Fibroblast of pulmonary artery (primary cell): ENCODE measurements at regions not wholly inside any gene's neighbourhood (a gene's known extent, or its start where the extent isn't known, plus 50 kb on each side); places are given as distances from the start of the nearest gene placed in this dataset.
"Not testable (repeated sequence)": the region's sequence is repeated elsewhere in the genome, so short reads cannot be mapped to it uniquely, and the experiment has no call there.

Source experiments
- DNase-seq: peaks from one replicate; pipeline ENCODE4 v3.0.0-alpha.2; 2010; ENCODE audit warnings: low read depth
- H3K4me3 ChIP-seq: replicated peaks from 2 replicates; pipeline ENCODE4 v1.5.1; 2011; ENCODE audit warnings: low read depth, mild to moderate bottlenecking, control low read depth, low read length, moderate library complexity
- TF ChIP-seq, protein P1 (sequence below): IDR thresholded peaks from 2 replicates; pipeline ENCODE4 v1.5.1; 2011; ENCODE audit warnings: mild to moderate bottlenecking, control low read depth, low read length, inconsistent platforms; ENCODE audit errors: missing control alignments

DNA sequence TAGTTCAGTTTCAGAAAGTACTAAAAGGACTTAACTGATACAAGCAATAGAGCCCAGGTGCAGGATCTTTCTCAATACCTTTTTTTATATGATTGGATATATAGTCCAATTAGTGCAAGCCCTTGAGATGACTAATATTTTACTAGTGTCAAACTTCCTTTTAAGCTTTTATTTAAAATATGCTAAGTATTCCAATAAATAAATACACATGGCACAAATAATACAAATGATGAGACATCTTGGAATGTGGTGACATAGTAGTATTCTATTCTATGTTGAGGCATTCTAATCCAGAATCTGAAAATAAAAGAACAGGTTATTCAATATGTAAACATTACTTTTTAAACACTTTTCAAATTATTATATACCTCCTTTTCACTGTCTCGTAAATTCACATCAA, 670.0 kb downstream of the SI start:
- no peak overlapping the region for H3K4me3 ChIP-seq
- DNase-seq: no peak
- TF ChIP-seq, protein P1, sequence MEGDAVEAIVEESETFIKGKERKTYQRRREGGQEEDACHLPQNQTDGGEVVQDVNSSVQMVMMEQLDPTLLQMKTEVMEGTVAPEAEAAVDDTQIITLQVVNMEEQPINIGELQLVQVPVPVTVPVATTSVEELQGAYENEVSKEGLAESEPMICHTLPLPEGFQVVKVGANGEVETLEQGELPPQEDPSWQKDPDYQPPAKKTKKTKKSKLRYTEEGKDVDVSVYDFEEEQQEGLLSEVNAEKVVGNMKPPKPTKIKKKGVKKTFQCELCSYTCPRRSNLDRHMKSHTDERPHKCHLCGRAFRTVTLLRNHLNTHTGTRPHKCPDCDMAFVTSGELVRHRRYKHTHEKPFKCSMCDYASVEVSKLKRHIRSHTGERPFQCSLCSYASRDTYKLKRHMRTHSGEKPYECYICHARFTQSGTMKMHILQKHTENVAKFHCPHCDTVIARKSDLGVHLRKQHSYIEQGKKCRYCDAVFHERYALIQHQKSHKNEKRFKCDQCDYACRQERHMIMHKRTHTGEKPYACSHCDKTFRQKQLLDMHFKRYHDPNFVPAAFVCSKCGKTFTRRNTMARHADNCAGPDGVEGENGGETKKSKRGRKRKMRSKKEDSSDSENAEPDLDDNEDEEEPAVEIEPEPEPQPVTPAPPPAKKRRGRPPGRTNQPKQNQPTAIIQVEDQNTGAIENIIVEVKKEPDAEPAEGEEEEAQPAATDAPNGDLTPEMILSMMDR: no peak

DNA sequence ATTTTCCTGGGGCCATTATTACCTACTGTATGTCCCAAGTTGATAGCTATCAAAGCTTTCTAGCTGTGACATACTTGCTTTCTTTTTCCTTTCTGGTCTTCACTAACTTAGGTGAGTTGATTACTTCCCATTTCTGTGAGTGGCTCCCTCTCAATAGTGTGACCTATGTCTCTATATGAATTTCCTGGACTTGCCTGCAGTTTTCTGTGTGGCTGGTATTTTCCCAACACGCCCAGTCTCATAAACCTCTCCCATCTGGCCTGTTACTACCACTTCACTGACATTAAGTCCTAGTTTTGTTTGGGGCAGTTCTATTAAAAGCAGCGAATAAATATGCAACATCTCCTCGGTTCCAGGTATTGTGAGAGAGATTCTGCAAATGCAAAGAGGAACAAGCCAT, 671.2 kb downstream of the SI start:
- no peak for DNase-seq
- TF ChIP-seq, protein P1: no peak
- no peak overlapping the region for H3K4me3 ChIP-seq

DNA sequence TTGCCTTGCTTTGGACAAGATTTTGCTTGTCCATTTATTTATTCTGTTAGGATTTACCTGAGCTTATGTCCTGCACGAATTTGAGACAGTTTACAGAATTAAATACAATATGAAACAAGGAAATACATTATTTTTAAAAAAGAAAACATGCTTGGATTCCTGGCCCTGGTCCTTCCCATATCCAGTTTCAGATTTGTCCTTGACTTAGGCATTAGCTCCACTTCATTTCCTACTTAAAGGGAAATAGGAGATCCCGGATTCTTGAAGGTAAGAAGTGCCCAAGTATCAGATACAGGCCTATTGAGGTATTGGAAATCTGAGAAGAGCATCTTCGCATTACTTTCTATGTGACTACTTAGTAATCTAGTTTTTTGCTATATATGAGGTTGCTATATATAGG, 672.0 kb downstream of the SI start:
- DNase-seq: no peak
- TF ChIP-seq, protein P1: no peak
- no peak overlapping the region for H3K4me3 ChIP-seq

DNA sequence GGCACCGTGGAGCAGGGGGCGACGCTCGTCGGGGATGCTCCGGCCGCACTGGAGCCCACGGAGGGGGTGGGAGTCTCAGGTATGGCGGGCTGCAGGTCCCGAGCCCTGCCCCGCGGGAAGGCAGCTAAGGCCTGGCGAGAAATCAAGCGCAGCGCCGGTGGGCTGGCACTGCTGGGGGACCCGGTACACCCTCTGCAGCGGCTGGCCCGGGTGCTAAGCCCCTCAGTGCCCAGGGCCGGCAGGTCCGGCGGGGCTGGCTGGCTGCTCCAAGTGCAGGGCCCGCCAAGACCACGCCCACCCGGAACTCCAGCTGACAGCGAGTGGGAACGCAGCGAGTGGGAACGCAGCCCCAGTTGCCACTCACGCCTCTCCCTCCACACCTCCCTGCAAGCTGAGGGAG, 676.4 kb downstream of the SI start:
- TF ChIP-seq, protein P1: no peak
- DNase-seq: no peak
- no peak overlapping the region for H3K4me3 ChIP-seq

DNA sequence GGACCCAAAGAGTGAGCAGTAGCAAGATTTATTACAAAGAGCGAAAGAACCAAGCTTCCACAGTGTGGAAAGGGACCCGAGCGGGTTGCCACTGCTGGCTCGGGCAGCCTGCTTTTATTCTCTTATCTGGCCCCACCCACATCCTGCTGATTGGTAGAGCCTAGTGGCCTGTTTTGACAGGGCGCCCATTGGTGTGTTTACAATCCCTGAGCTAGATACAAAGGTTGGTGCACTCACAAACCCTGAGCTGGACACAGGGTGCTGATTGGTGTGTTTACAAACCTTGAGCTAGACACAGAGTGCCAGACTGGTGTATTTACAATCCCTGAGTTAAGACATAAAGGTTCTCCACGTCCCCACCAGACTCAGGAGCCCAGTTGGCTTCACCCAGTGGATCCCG, 676.9 kb downstream of the SI start:
- H3K4me3 ChIP-seq, DNase-seq: not testable (repeated sequence)

DNA sequence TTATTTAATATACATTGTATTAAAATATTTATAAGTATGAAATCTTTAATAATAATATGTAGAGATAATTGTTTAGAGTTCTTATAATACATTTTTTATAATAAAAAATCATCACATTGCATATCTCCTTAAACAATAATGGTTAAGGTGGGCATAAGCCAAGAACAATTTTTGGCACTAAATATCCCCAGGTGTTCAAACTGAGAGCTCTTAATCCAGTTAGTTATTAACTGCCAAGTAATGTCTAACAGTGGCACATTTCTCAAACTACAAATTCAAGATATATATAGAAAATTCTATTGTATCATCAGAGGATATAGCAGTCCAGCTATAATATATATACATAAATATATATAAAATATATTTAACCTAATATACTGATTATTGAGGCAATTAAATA, 680.8 kb downstream of the SI start:
- H3K4me3 ChIP-seq: no peak overlapping the region
- no peak for DNase-seq

DNA sequence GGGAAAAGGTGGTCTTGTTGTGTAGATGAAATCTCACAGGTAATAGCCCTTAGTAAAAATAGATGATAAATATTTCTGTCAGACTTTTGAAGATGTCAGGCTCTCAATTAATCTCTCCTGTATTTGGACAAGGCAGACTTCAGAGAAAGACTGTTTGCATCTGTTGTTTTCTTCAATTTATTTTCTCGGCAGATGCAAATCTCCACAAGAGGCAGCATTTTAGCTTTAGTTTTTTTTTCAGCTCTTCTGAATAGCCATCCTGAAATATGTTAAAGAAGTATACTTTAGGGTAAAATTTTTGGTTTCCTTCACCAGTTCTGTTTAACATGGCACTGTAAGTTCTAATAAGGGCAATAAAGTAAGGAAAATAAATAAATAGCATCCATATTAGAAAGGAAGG, 685.1 kb downstream of the SI start:
- H3K4me3 ChIP-seq: no peak overlapping the region
- DNase-seq: no peak
- TF ChIP-seq, protein P1: no peak

More for the DNA sequence above, 680.8 kb downstream of the SI start:
- TF ChIP-seq, protein P1: no peak

DNA sequence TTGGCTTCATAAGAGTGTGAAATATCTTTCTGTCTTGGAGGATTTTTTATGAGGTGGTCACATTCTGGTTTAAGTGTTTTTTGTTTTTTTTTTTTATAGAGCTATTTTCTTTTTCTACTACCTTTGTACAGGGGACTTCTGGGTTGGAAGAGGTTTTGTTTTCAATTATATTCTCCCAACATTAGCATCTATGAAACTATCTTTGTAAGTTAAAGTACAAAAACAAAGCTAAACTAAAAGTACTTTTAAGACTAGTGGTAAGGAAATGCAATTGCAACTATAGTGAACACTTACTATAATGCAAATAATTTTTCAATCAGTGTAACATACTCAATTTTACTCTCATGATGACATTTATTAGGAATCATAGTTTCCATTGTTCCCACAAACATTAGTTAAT, 688.2 kb downstream of the SI start:
- no peak for DNase-seq
- TF ChIP-seq, protein P1: no peak
- H3K4me3 ChIP-seq: no peak overlapping the region
